ENCODE measurements at regions not wholly inside any gene's neighbourhood (a gene's known extent, or its start where the extent isn't known, plus 50 kb on each side); places are given as distances from the start of the nearest gene placed in this dataset.

DNA sequence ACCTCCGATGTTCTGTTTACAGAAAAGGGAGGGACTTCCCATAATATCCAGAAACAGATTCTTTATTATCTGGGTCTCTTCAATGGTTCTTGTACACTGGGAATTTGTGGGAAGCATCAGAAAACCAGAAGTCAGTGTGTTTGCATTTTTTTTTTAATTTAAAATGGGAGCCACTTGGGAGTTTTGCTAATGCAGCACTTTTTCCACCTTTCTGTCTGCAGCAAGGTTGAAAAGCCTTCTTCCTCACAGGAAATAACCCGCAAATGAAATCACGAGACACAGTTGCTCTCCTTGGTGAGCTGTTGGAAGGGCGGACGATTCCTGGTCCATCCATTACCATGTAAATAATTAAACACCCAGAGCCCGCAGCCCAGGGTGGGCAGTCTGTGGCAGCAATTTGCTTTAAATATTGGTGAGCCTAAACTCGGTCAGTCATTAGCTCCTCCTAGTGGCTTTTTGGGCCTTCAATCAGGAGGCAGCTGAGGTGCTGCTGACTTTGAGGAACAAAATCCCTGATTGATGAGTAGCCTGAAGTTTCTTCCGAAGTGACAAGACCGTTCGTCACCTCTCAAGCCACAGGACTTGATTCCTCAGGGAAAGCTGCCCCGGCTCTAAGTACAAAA is 471.5 kb downstream of the EPHA4 start:
- DNase-seq: no peak

- DNase-seq: no peak
Observed at GRCh38 chr2:221102896-221103688, 469.0 kb downstream of the EPHA4 start.

- no peak for DNase-seq
Observed at GRCh38 chr2:221103930-221104329, 468.2 kb downstream of the EPHA4 start.

DNA sequence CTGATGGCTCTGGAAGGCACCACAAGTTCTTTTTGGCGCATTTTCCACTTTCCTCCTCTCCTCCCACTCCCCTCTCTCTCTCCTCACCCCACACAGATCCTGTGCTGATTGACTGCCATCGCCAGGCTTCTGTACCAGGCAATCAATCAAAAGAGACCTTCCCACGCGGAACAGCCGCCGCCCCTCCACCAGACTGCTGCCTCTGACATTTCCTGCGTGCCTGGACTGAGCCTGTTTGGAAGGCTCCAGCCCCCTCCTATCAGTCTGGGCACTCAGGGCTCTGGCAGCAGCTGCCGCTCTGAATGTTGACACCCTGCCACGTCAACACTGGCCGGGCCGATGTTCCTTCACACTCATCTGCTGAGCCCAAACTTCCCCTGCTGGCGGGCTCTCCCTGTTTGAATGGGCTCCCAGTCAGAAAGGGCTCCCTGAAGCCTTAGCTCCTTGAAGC is 467.7 kb downstream of the EPHA4 start:
- no peak for DNase-seq

- no peak for DNase-seq
Observed at GRCh38 chr2:221106241-221106640, 465.9 kb downstream of the EPHA4 start.

GRCh38 chr2:221107424-221107823 is 464.7 kb downstream of the EPHA4 start:
- DNase-seq: no peak

DNA sequence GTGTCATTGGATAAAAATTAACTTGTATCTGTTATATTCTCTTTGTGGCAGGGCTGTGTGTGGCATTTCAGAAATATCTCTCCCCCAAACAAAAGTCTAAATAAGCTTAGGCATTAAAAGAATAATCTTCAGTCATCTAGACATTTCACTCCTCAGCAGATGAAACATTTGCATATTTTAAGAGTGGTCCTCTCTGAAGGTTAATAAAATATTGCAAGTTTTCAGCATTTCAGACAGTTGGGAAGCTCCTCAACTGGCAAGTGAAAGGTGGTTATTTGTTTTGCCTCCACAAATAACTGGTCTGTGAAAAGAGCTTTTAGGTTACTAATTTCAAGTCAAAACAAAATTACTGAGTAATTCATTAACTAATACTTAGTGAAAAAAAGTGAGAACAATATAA is 462.6 kb downstream of the EPHA4 start:
- no peak for DNase-seq

- DNase-seq: no peak
Observed at GRCh38 chr2:221111739-221112138, 460.4 kb downstream of the EPHA4 start.

DNA sequence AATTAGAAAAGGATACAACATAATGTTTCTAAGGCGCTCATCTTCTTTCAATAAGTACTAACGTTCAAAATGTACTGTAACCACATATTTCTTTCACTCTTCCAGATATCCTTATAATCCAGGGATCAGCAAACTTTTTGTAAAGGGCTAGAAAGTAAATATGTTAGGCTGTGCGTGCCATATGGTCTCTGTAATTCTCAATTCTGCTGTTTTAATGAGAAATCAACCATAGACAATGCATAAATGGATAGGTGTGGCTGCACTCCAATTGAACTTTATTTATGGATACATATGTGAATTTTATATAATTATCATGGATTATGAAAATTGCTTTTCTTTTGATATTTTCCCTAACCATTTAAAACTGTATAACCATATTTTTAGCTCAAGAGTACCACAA is 459.4 kb downstream of the EPHA4 start:
- no peak for DNase-seq

DNA sequence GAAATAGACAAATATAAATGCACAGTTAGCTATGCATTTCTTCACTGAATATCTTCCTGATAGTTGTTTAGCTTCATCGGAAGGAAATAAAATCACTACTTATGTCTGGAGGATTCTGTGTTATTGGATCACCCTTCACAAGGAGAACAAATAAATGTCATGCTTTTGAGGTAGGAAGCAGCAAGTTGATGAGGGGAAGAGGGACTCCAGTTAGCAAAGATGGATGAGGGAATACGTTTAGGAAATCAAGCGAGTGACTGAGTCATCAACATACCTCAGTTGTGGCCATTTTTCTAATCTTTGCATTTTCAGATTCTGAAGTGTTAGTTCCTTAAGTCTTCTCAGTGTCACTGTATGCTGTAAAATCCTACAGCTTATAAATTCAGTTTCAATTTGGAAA is 456.2 kb downstream of the EPHA4 start:
- no peak for DNase-seq

GRCh38 chr2:221120643-221121042 is 451.5 kb downstream of the EPHA4 start:
- DNase-seq: no peak

DNA sequence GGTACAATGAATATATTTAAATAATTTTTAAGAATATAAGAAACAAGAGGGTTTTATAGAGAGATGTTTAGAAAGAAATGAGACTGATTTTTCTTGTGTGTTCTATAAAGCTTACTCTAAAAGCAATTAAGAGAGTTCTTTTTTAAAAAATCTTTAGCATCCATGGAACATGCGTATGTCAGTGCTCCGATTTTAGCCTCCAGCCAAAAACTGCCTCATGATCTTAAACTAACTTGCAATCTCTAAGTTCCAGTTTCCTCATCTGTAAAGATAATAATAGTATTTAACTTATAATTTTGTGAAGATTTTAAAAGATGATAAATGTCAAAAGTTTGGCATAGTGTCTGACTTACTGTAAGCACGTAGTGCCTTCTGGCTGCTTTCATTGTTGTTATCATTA is 448.7 kb downstream of the EPHA4 start:
- DNase-seq: no peak

DNA sequence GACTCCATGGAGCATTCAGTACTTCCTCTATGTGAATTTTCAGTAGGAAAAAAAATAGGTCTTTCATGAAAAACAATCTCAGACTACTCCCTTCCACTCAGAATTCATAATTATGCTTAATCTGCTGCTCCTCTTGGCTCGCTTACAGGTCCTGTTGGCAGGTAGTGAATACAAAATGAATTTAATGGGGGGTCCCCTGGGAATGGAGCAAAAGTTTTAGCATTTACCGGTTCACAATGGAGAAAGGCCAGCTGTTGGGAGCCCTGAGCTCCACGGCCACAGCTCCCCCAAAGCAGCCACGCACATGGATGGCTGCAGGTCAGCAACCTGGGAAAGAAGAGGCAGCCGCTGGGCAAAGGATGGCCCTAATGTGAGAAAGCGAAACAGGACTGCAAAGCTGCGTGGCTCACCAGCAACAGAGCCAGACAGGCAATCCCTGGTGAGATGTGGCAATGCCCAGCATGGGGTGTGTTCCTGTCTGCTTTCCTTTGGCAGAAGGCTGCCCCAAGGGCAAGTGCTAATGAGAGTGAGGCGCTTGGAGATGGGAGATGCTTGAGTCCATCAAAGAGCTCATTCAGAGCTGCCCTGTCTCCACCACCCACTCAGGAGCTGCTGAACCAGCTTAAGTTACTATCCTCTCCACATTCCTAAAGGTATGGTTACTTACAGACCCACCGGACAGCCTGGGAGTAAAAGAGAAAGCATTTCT is 447.4 kb downstream of the EPHA4 start:
- no peak for DNase-seq

DNA sequence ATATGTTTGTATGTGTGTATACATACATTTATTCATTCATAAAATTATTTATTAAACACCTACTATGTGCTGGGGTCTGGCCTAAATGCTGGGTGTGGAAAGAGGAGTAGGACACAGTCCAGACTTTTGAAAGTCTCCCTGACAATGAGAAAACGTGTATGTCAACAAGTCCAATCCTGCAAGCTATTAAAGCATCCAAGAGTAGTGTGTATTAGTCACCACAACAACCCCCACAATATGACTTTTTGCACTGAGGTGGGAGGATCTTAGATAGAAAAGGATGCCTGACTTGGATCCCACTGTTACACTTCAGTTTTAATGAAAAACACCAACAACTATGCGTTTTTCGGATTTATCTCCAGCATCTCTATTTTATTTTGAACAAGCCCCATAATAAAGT is 446.4 kb downstream of the EPHA4 start:
- DNase-seq: no peak

- no peak for DNase-seq
Observed at GRCh38 chr2:221129657-221130056, 442.4 kb downstream of the EPHA4 start.

GRCh38 chr2:221130431-221130830 is 441.7 kb downstream of the EPHA4 start:
- no peak for DNase-seq

DNA sequence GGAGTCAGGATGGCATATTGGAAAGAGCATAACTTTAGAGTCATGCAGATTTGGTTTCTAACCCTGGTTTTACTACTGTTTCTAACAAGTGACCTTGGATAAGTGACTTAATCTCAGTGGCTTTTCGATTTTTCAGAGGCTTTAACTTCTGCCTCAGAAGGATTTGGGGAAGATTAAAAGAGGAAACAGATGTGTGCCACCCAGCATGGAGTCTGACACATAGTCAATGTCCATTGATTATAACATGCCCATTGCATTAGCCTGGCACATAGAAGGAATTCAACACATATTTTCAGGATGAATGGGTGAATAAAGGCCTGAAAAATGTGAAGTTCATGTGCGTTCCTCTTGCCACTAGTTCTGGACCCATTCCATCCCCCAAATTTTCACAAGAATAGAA is 438.2 kb downstream of the EPHA4 start:
- no peak for DNase-seq

DNA sequence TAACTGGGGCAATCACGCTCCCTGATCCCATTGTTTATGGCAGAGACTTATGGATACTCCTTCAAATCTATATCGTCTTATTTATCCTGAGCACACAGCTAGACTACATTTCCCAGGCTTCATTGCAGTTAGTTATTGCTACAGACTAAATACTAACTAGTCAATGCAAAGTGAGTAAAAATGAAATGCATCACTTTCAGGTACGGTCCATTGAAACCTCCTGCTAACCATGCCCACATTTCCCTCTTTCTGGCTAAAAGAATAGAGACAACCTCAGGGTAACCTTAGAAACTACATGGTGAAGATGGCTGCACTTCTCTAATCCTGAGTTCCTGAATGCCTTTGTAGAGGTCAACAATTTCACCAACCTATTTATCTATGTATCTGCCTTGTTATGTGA is 437.4 kb downstream of the EPHA4 start:
- DNase-seq: no peak

GRCh38 chr2:221135699-221136098 is 436.4 kb downstream of the EPHA4 start:
- DNase-seq: no peak

DNA sequence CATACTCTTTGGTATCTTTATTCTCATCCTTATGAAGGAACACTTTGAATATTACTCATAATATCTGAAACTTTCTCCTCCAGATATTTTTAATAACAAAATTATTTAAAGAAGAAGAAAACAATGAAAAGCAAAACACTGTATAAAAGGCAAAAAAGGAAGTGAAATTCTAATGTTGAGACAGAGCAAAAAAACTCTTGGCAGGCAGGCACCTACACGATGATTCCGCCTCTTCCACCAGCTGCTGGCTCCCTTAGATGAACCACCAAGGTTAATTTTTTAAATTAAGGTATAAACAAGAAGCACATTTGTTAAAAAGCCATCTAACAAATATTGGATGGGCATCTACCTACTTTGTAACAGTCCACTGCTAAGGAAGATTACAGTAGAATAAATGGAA is 434.7 kb downstream of the EPHA4 start:
- DNase-seq: no peak

DNA sequence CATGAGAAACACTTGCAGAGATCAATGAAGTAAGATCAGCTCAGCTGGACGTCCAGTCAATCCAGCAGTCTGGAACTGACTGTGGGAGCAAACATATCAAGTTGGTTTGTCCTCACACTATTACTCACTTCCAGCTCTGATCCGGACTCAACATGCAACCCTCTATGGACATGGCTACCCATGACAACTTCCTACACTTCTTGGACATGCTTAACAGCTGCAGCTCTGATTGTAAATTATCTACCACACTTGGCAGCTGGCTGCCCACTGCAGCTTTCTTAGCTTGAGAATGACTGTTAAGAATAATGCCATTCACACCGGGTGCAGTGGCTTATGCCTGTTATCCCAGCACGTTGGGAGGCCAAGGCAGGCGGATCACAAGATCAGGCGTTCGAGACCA is 429.8 kb downstream of the EPHA4 start:
- DNase-seq: no peak

- DNase-seq: no peak
Observed at GRCh38 chr2:221143231-221143630, 428.9 kb downstream of the EPHA4 start.

DNA sequence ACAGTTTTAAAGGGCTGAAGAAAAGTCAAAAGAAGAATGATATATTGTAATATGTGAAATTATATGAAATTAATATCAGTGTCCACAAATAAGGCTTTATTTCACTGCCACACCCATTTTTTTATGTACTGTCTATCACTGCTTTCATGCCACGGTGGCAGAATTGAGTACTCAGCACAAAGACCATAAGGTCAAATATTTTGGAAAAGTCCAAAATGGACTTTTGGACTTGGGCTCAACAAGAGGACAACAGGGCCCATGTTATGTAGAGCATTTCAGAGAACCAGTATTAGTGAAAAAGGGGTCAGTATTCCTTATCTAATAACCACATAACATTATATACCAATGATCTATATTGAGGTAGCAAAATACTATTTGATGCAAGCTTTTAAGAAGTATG is 427.2 kb downstream of the EPHA4 start:
- no peak for DNase-seq

DNA sequence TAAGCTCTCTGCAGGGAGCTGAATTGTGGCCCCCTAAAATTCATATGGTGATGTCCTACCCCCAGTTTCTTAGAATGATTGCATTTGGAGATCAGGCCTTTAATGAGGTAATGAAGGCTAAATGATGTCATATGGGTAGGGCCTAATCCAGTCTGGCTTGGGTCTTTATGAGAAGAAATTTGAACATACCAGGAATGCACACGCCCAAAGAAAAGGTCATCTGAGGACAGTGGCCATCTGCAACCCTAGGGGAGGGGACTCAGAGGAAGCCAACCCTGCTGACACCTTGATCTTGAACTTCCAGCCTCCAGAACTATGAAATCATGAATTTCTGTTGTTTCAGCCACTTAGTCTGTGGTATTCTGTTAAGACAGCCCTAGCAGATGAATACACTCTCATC is 426.7 kb downstream of the EPHA4 start:
- DNase-seq: no peak
